CD4-positive, CD25-positive, alpha-beta regulatory T cell (primary cell): ENCODE measurements at regions not wholly inside any gene's neighbourhood (a gene's known extent, or its start where the extent isn't known, plus 50 kb on each side); places are given as distances from the start of the nearest gene placed in this dataset.

Experiments
- ATAC-seq, 2 donors: fragments of 150-1000 bp; cut with Tn5 transposase; one replicate each; pipeline ENCODE4 v1.10.0; 2021; ENCODE audit warnings: low read depth in 2 of 2, moderate number of reproducible peaks in 2 of 2, moderate library complexity in 1 of 2
- DNase-seq, 3 donors: peaks; one replicate each; pipeline versions ENCODE4 v3.0.0 to v3.0.0-alpha.2; 2012 to 2022; ENCODE audit warnings: mixed read lengths in 1 of 3
- H3K27ac ChIP-seq: one replicate; pipeline ENCODE4 v1.7.0; 2013; ENCODE audit warnings: mild to moderate bottlenecking, low read length; ENCODE audit not compliant: insufficient read depth, poor library complexity, severe bottlenecking
- H3K27me3 ChIP-seq: one replicate; pipeline ENCODE4 v1.7.0; 2013; ENCODE audit warnings: low read length; ENCODE audit not compliant: control insufficient read depth, insufficient read depth
- H3K36me3 ChIP-seq: one replicate; pipeline ENCODE4 v1.7.0; 2013; ENCODE audit warnings: mild to moderate bottlenecking, low read length, moderate library complexity; ENCODE audit not compliant: control insufficient read depth, insufficient read depth
- H3K4me1 ChIP-seq: 2 replicates; pipeline ENCODE4 v1.7.0; 2013; ENCODE audit warnings: mild to moderate bottlenecking, low read length; ENCODE audit not compliant: insufficient read depth, control insufficient read depth, poor library complexity, severe bottlenecking
- H3K4me3 ChIP-seq: one replicate; pipeline ENCODE4 v1.7.0; 2013; ENCODE audit warnings: low read depth, mild to moderate bottlenecking, low read length, moderate library complexity
- H3K9me3 ChIP-seq, 2 experiments: 1 replicate in 1 of 2; 2 replicates in 1 of 2; pipeline ENCODE4 v1.7.0; 2013; ENCODE audit warnings: low read length in 2 of 2, mild to moderate bottlenecking in 1 of 2, moderate library complexity in 1 of 2; ENCODE audit not compliant: control insufficient read depth in 2 of 2
- H3K27ac Mint-ChIP-seq, 3 donors: one replicate each; pipeline ENCODE4 v1.8.0; 2020 to 2022; ENCODE audit warnings: mild to moderate bottlenecking in 3 of 3, mixed read lengths in 3 of 3, moderate library complexity in 2 of 3
- H3K27me3 Mint-ChIP-seq: one replicate; pipeline ENCODE4 v1.8.0; 2022; ENCODE audit warnings: mild to moderate bottlenecking, mixed read lengths
- H3K36me3 Mint-ChIP-seq: one replicate; pipeline ENCODE4 v1.8.0; 2020; ENCODE audit warnings: mixed read lengths
- H3K4me1 Mint-ChIP-seq, 4 donors: one replicate each; pipeline ENCODE4 v1.8.0; 2020 to 2022; ENCODE audit warnings: mixed read lengths in 4 of 4, mild to moderate bottlenecking in 1 of 4
- H3K4me3 Mint-ChIP-seq, 4 donors: one replicate each; pipeline ENCODE4 v1.8.0; 2020 to 2022; ENCODE audit warnings: mild to moderate bottlenecking in 4 of 4, mixed read lengths in 4 of 4, moderate library complexity in 3 of 4
- H3K9me3 Mint-ChIP-seq, 7 donors: one replicate each; pipeline ENCODE4 v1.8.0; 2020 to 2022; ENCODE audit warnings: mixed read lengths in 7 of 7, mild to moderate bottlenecking in 3 of 7, moderate library complexity in 2 of 7

DNA sequence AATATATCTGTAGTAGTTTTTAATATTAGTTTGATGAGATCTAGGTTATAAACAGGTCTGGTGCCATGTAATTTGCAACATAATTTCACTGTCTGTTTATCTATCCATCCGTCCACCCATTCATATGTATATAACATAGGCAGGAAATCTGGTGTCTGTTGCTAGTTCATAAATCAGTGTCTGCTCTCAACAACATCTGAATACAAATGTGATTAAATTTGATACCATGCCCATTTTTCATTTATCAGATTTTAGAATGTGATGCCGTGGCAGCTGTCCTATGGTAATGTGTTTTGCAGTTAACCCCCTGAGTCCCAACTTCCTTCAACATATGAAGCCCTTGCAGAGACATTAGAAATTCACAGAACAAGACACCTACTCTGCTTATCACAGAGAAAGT is 228.4 kb downstream of the CMPK2 start:
- H3K4me1 Mint-ChIP-seq: no peaks in the 10 kb centered on the region
- H3K36me3 ChIP-seq: no peaks in the 10 kb centered on the region
- H3K4me3 ChIP-seq: no peak overlapping the region
- DNase-seq (no peak), ATAC-seq (no peak)
- H3K9me3 ChIP-seq: no peaks in the 10 kb centered on the region
- H3K36me3 Mint-ChIP-seq: no peaks in the 10 kb centered on the region
- no peak overlapping the region for H3K27ac ChIP-seq
- no peaks in the 10 kb centered on the region for H3K27me3 ChIP-seq
- no peaks in the 10 kb centered on the region for H3K27me3 Mint-ChIP-seq
- H3K4me3 Mint-ChIP-seq: no peak overlapping the region
- H3K27ac Mint-ChIP-seq: no peak overlapping the region
- H3K9me3 Mint-ChIP-seq: peaks cover 0 to 3% (median 0%) of the 10 kb centered on the region in 7 donors
- H3K4me1 ChIP-seq: no peaks in the 10 kb centered on the region

DNA sequence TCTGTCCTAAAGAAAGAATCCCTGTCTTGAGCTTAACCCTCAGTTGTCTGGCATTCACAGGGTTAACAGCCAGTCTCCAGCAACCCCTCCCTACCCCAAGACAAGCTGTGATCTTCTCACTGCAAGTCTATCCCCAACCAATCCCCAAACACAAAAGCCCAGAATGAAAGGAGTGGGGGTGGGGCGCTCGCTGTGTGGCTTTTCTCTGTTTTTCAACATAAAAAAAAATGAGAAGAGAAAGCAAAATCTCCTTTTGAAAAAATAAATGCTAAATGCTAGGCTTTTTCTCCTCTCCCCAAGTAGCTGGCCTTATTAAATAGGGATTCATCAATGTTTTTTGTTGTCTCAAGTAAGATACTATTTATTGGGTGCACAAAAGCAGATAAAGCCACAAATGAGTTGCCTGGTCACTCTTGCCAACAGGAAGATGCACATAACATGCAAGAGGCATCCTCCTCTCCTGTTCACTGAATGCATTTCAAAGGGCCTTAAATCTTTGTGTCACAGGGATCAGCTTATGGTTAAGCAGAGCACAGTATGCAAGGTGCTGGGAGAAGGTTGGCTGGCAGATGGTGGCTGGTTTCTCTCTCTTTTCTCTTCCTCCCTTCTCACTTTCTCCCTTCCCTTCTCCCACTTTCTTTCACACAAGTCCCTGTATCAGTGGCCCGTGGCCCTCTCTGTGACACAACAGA is 225.6 kb downstream of the CMPK2 start:
- H3K9me3 ChIP-seq: no peaks in the 10 kb centered on the region
- no peaks in the 10 kb centered on the region for H3K27me3 ChIP-seq
- H3K4me3 Mint-ChIP-seq: no peak overlapping the region
- no peaks in the 10 kb centered on the region for H3K4me1 Mint-ChIP-seq
- H3K4me3 ChIP-seq: no peak overlapping the region
- no peak overlapping the region for H3K27ac Mint-ChIP-seq
- no peak overlapping the region for H3K27ac ChIP-seq
- no peaks in the 10 kb centered on the region for H3K36me3 ChIP-seq
- H3K27me3 Mint-ChIP-seq: no peaks in the 10 kb centered on the region
- ATAC-seq: no peak
- H3K36me3 Mint-ChIP-seq: no peaks in the 10 kb centered on the region
- DNase-seq: no peak
- peaks cover 0 to 3% (median 0%) of the 10 kb centered on the region in 7 donors for H3K9me3 Mint-ChIP-seq
- H3K4me1 ChIP-seq: no peaks in the 10 kb centered on the region

DNA sequence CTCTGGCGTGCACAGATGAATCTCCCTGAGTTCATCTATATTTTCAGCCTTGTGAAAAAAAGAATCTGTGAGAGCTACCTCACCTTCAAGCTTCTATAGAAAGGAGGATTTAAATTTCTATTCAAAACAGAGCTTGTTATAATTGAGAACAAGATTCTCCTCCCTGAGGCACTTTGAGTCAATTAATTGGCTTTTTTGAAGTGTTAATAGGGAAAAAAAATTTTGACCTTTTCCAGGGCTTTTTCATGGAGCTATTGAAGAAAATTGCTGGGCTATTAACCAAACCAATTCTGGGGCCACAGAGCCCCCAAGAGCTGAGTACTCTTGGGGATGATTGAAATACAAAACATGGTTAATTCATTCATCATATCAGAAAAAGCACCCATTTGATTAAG is 225.1 kb downstream of the CMPK2 start:
- Histone ChIP-seq H3K27me3 (no peaks in the 10 kb centered on the region), H3K4me3 (no peak overlapping the region), H3K4me1 (no peaks in the 10 kb centered on the region), H3K27ac (no peak overlapping the region), H3K9me3 (no peaks in the 10 kb centered on the region), H3K36me3 (no peaks in the 10 kb centered on the region)
- Mint-ChIP-seq H3K27me3 (no peaks in the 10 kb centered on the region), H3K36me3 (no peaks in the 10 kb centered on the region), H3K4me3 (no peak overlapping the region), H3K9me3 (peaks cover 0 to 3% (median 0%) of the 10 kb centered on the region in 7 donors), H3K27ac (no peak overlapping the region), H3K4me1 (no peaks in the 10 kb centered on the region)
- DNase-seq (no peak), ATAC-seq (no peak)

DNA sequence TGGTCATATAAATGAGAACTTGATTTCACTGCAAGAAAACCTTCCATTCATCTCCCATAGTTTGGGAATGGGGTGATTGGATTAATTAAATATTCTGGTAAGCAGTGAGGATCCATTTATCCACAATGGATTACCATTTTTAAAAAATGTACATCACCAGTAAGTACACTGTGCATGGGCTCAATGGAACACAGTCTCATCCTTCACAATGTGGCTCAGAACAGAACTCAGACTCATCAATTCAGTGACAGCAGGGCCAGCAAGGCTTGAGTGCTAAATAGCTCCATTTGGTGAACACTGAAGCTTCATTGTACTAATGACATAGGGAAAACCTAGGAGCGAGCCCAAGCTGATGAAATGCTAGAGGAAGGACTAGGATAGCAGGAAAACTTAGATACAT is 223.8 kb downstream of the CMPK2 start:
- H3K4me1 Mint-ChIP-seq: no peaks in the 10 kb centered on the region
- H3K27ac Mint-ChIP-seq: no peak overlapping the region
- H3K36me3 Mint-ChIP-seq: no peaks in the 10 kb centered on the region
- no peaks in the 10 kb centered on the region for H3K9me3 ChIP-seq
- H3K4me3 Mint-ChIP-seq: no peak overlapping the region
- H3K36me3 ChIP-seq: no peaks in the 10 kb centered on the region
- no peaks in the 10 kb centered on the region for H3K4me1 ChIP-seq
- no peaks in the 10 kb centered on the region for H3K27me3 ChIP-seq
- H3K4me3 ChIP-seq: no peak overlapping the region
- ATAC-seq (no peak), DNase-seq (no peak)
- peaks cover 0 to 3% (median 0%) of the 10 kb centered on the region in 7 donors for H3K9me3 Mint-ChIP-seq
- no peak overlapping the region for H3K27ac ChIP-seq
- H3K27me3 Mint-ChIP-seq: no peaks in the 10 kb centered on the region

DNA sequence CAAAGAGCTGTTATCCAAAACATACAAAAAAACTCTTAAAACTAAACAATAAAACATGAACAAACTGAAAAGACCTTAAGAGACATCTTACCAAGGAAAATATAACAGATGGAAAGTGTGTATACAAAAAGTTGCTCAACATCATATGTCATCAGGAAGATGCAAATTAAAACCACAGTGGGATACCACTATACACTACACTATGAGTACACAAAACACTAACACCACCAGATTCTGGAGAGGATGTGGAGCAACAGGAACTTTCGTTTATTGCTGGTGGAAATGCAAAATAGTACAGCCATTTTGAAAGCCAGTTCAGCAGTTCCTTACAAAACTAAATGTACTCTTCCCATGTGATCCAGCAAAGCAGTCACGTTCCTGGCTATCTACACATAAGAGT is 221.4 kb downstream of the CMPK2 start:
- Histone ChIP-seq H3K27me3 (no peaks in the 10 kb centered on the region), H3K36me3 (no peaks in the 10 kb centered on the region), H3K9me3 (no peaks in the 10 kb centered on the region), H3K4me1 (no peaks in the 10 kb centered on the region), H3K4me3 (no peak overlapping the region), H3K27ac (no peak overlapping the region)
- no peak for DNase-seq
- H3K9me3 Mint-ChIP-seq: peaks cover 0 to 4% (median 0%) of the 10 kb centered on the region in 7 donors
- no peaks in the 10 kb centered on the region for H3K36me3 Mint-ChIP-seq
- H3K4me3 Mint-ChIP-seq: no peak overlapping the region
- H3K27me3 Mint-ChIP-seq: no peaks in the 10 kb centered on the region
- no peak overlapping the region for H3K27ac Mint-ChIP-seq
- no peaks in the 10 kb centered on the region for H3K4me1 Mint-ChIP-seq
- no peak for ATAC-seq

DNA sequence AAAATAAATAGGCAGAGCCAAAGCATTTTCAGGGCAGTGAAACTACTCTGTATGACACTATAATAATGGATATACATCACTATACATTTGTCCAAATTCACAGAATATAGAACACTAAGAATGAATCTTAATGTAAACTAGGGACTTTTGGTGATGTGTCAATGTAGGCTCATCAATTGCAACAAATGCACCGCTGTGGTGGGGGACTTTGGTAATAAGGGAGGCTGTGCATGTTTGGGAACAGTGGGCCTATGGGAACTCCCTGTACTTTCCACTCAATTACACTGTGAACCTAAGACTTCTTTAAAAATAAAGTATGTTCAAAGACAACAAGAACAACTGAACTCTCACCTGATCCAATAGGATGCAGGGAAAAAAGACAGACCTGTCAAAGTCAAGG is 220.7 kb downstream of the CMPK2 start:
- Mint-ChIP-seq H3K9me3 (peaks cover 0 to 6% (median 0%) of the 10 kb centered on the region in 7 donors), H3K4me1 (no peaks in the 10 kb centered on the region), H3K27me3 (no peaks in the 10 kb centered on the region), H3K36me3 (no peaks in the 10 kb centered on the region), H3K27ac (no peak overlapping the region), H3K4me3 (no peak overlapping the region)
- no peak for ATAC-seq
- Histone ChIP-seq H3K27ac (no peak overlapping the region), H3K36me3 (no peaks in the 10 kb centered on the region), H3K4me1 (no peaks in the 10 kb centered on the region), H3K4me3 (no peak overlapping the region), H3K9me3 (no peaks in the 10 kb centered on the region), H3K27me3 (no peaks in the 10 kb centered on the region)
- no peak for DNase-seq

DNA sequence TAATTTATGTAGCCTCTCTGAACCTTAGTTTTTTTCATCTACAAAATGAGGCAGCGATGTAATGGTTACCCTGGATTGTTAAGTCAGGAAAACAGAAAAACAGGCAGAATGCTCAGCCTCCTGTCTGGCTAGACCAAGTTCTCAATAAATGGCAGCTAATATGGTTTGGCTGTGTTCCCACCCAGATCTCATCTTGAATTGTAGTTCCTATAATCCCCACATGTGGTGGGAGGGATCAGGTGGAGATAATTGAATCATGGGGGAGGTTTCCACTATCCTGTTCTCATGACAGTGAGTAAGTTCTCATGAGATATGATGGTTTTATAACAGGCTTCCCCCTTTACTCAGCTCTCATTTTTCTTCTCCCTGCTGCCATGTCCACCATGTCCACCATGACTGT is 220.0 kb downstream of the CMPK2 start:
- Histone ChIP-seq H3K9me3 (no peaks in the 10 kb centered on the region), H3K27ac (no peak overlapping the region), H3K4me3 (no peak overlapping the region), H3K4me1 (no peaks in the 10 kb centered on the region), H3K27me3 (no peaks in the 10 kb centered on the region), H3K36me3 (no peaks in the 10 kb centered on the region)
- Mint-ChIP-seq H3K36me3 (no peaks in the 10 kb centered on the region), H3K4me1 (no peaks in the 10 kb centered on the region), H3K27me3 (no peaks in the 10 kb centered on the region), H3K9me3 (peaks cover 0 to 8% (median 0%) of the 10 kb centered on the region in 7 donors), H3K4me3 (no peak overlapping the region), H3K27ac (no peak overlapping the region)
- ATAC-seq (no peak), DNase-seq (no peak)

DNA sequence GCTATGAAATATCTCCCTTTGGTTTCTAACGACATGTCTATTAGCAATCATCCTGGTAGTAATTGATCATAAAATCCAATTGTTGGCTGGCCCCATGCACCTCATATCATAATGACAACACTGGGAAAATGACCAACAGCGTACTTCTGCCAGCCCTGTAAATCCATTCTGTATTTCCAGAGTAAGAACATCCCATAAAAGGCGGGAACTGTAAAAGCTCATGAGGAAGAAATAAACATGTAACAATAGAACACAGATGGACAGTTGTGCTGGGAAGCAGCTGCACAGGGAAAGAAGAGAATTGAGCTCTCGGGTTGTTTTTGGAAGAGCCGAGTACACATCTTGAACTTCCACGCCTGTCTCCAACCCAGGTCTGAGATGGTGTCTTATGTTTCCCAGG is 218.7 kb downstream of the CMPK2 start:
- Histone ChIP-seq H3K4me1 (no peaks in the 10 kb centered on the region), H3K9me3 (no peaks in the 10 kb centered on the region), H3K36me3 (no peaks in the 10 kb centered on the region), H3K4me3 (no peak overlapping the region), H3K27me3 (no peaks in the 10 kb centered on the region), H3K27ac (no peak overlapping the region)
- Mint-ChIP-seq H3K27ac (no peak overlapping the region), H3K4me1 (peaks cover 0 to 2% (median 0%) of the 10 kb centered on the region in 4 donors), H3K36me3 (no peaks in the 10 kb centered on the region), H3K27me3 (no peaks in the 10 kb centered on the region), H3K4me3 (no peak overlapping the region), H3K9me3 (peaks cover 0 to 9% (median 0%) of the 10 kb centered on the region in 7 donors)
- DNase-seq (no peak), ATAC-seq (no peak)
